GM21529 (cell line): ENCODE measurements at regions not wholly inside any gene's neighbourhood (a gene's known extent, or its start where the extent isn't known, plus 50 kb on each side); places are given as distances from the start of the nearest gene placed in this dataset.
A peak's percentile ranks its signal among the peaks of the same experiment; 100 is the strongest.

ENCODE experiments used
- ATAC-seq: cut with Tn5 transposase; IDR thresholded peaks from one replicate; pipeline ENCODE4 v1.9.1; 2021; ENCODE audit not compliant: unreplicated experiment

GRCh38 chr13:39159393-39159792 is 121.1 kb downstream of the NHLRC3 start:
- ATAC-seq: no peak

DNA sequence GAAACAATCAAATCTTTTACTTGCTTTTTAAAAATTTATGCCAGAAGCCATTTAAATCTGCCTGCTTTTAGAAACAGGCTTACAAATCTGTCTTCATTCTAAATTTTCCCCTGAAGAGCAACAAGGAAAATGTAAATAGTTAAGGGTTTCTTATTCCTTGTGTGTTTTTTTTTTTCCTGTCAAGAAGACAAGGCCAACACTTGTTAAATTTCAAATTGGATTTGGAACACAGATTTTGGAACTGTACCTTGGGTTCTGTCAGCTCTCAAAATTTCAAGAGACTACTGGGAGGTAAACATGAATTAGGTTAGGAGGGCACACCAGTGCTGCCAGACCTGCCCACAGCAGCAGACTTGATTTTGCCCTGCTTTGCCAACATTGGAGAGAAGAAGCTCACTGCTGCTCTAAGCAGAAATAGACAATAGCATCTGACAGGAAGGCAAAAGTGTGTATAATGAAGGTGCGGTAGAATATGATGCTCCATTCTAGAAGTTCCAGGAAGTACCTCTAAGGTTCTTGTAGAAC is 121.7 kb downstream of the NHLRC3 start:
- ATAC-seq: no peak

GRCh38 chr13:39167018-39167417 is 128.8 kb downstream of the NHLRC3 start:
- ATAC-seq: no peak

GRCh38 chr13:39170711-39171110 is 132.5 kb downstream of the NHLRC3 start:
- no peak for ATAC-seq

DNA sequence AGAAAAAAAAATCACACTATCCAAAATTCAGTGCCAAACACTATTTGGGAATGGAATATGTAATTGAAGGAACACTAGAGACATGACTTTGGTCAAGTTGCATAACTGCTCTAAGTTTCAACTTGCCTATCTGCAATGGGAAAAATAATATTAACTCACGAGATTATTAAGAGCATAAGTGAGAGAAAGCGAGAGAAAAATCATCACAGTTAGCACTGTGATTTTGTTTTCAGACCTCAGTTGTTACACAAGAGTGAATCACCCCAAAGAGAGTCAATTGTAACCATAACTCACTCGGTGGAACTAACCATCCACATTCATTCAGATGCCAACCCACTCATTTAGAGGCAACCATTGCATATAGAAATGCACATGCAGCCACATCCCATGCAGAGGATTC is 147.1 kb downstream of the NHLRC3 start:
- ATAC-seq: no peak

- ATAC-seq: no peak
Observed at GRCh38 chr13:39186205-39186875, 148.1 kb downstream of the NHLRC3 start.

DNA sequence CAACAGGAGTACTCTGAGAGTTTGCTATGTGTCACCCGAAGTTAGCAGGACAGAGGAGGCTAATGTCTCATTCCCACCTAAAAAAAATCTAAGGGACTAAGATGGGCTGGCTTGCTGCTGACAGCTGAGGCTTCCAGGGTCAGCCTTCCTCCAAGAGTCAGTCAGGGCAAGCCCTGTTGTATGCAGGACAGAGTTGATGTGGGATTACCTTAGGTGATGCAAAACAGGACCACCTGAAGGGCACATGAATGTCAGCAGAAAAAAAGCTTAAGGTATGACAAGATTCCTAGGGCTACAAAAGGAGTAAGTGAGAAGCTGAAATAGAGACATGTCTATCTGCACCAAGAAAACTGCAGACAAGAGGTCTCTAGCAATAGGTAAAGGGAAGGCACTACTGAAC is 151.5 kb downstream of the NHLRC3 start:
- no peak for ATAC-seq

- ATAC-seq: peak; percentile 85
Observed at GRCh38 chr13:39196965-39197646, 158.8 kb downstream of the NHLRC3 start.

DNA sequence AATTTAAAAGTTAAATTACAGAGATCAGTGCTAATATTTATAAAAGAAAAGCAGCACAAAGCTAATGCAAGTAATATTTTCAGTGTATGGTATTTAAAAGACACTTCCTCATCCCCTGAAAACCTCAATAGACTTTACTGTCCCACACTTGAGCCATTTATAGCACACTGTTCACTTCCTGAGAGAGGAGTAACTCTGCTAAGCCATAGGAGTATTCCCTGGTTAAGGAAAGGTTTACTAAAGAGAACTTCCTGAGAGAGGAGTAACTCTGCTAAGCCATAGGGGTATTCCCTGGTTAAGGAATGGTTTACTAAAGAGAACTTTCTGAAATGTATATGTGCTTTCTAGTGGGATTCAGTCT is 159.4 kb downstream of the NHLRC3 start:
- ATAC-seq: peak; percentile 23

DNA sequence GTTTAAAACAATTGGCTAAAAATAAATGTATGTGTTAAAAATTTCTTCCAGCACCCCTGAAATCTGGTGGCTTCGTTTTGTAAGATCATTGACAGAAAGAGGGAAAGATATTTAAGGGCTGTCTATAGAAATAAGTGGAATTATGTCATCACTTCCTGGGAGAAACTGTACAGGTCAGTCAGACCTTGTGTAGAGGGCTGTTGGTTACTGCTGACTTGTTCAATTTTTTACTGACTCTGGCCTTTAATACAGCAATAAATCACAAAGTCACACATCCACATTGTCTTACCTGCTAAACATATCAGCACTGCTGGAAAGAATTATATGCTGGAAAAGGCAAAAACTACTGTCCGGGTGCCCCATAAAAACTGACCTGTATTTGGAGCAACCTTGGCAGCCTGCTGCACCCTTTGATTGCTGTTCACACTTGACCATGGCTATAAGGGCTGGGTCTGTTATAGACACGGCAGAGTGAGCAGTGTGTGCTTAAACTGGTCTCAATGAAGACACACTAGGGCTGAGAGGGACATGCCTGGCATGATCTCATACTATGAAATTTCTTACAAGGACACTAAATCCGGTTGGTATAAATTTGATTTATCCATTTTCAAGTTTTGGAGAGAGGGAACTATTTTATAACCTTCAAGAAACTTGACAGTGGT is 162.1 kb downstream of the NHLRC3 start:
- ATAC-seq: no peak

DNA sequence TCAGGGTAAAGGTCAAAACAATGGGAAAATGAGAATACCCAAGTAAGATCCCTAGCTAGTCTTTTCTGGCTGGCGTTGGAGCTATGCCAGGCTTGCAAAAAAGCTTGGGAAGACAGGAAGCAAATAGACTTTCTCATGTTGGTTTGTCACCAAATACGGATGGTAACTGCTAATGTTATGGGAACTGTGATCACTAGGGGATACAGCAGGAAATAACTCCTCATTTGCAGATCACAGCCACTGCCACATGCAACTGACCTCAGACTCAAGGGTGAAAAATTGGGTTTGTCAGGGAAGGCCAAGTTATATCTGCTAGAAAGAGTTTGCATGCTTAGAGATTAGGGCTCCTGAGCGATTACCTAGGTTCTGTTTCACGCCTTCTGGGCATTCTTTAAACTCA is 162.9 kb downstream of the NHLRC3 start:
- ATAC-seq: no peak

- ATAC-seq: no peak
Observed at GRCh38 chr13:39202746-39203145, 164.5 kb downstream of the NHLRC3 start.

GRCh38 chr13:39208636-39209035 is 170.4 kb downstream of the NHLRC3 start:
- no peak for ATAC-seq

DNA sequence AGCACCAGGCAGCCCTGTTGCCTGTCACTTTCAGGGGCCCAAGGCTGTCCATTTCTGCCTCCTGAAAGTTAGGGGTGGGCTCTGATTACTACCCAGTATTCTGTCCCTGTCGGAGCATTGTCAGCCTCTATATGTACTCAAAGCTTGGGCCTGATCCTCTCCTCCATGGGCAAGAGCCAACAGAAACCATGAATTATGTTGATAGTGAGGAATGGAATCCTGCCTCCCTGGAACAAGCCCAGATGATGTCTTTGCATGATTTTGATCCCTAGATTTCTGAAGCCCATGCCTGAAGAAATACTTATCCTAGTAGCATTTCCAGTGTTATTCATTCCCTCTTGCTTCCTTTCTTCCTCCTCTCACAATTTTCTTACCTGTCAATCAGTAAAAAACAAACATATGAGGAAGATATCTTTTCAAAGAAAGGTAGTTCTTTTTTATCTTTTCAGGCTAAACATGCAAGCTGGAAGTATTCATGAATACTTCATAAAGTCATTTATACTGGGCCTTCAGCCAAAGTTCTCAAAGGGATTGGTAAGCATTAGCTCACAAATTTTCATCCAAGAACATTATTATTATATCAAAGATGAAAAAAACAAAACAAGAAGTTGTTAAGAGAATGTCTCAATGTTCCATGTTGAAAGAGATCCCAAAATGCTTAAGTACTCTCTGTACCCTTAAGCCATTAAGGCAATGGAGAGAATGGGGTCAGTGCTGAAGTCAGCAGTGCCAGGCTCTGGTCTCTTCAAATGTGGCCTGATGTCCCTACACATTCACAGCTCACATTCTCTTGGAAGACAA is 171.7 kb downstream of the NHLRC3 start:
- ATAC-seq: no peak

GRCh38 chr13:39210961-39211534 is 172.8 kb downstream of the NHLRC3 start:
- no peak for ATAC-seq

DNA sequence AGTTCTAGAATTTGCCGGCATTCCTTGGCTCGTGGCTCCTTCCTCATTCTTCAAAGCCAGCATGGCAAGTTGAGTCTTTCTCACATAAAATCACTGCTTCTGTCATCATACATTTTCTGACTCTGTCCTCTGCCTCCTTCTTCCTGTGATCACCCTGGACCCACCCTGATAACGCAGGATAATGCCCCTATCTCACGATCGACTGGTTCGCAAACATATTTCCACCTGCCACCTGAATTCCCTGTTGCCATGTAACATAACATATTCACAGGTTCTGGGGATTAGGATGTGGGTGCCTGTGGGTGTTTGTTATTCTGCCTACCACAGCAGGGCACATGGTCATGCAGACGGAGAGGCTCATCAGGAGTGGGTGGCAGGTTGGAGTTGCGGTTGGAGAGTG is 177.7 kb downstream of the NHLRC3 start:
- ATAC-seq: no peak

GRCh38 chr13:39217471-39217870 is 179.2 kb downstream of the NHLRC3 start:
- no peak for ATAC-seq

- ATAC-seq: no peak
Observed at GRCh38 chr13:39224671-39225240, 186.5 kb downstream of the NHLRC3 start.

DNA sequence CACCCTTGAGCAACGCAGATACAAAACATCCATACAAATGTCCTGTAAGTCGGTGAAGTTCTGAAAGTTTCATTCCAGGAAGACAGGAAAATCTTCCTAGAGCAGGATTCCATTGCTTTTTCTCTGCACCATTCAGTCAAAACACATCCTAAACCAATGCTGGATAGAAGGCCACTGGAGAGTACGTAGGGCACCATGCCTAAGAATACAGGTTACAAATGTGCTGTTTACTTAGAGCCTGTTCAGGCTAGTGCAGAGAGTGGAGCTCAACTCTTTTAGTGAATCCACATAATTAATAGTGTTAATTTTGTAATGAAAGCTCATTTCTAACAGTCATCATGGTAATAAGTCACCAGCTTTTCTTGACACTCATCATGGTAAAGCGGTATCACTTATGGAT is 187.6 kb downstream of the NHLRC3 start:
- no peak for ATAC-seq

DNA sequence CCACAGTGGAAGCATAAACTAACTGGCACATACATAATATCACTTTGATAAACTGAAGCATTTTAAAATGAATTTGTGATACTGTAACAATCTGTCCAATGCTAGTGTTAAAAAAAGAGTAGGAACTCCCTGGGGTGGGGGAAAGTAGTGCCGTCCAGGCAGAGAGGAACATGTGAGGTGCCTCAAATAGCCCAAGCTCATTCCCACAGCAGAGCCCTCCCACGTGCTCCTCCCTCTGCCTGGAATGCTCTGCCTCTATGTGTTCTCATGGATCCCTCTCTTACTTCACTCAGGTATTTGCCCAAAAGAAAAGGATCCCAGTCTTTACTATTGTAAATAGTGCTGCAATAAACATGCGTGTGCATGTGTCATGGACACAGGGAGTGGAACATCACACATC is 188.1 kb downstream of the NHLRC3 start:
- no peak for ATAC-seq
